Kidney glomerular epithelial cell (primary cell): ENCODE measurements at regions not wholly inside any gene's neighbourhood (a gene's known extent, or its start where the extent isn't known, plus 50 kb on each side); places are given as distances from the start of the nearest gene placed in this dataset.
A peak's percentile ranks its signal among the peaks of the same experiment; 100 is the strongest.

Experiments used
- DNase-seq: peaks from one replicate; lab custom pipeline; 2025; lab: John Stamatoyannopoulos, UW

GRCh38 chr10:90328459-90328858, 529.4 kb downstream of the HTR7 start:
- DNase-seq = no peak

DNA sequence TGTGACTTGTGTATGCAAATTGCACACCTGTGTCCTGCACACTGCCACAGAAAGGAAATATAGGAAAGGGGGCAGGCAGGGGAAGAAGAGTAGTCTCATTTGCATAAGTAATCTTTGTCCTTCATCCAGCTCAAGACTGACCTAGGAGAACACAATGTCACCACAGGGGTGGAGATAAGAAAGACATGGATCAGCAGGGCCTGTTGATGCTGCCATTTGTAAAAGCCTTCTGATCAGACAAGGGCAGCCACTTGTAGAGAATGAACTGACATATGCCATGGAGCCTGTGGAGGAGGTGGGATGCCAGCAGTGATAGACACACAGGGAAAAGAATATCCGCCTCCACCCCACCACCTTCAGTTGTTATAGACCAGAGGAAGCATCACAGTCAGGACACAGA, 528.9 kb downstream of the HTR7 start:
- no peak for DNase-seq

GRCh38 chr10:90337316-90337715, 520.5 kb downstream of the HTR7 start:
- no peak for DNase-seq

DNA sequence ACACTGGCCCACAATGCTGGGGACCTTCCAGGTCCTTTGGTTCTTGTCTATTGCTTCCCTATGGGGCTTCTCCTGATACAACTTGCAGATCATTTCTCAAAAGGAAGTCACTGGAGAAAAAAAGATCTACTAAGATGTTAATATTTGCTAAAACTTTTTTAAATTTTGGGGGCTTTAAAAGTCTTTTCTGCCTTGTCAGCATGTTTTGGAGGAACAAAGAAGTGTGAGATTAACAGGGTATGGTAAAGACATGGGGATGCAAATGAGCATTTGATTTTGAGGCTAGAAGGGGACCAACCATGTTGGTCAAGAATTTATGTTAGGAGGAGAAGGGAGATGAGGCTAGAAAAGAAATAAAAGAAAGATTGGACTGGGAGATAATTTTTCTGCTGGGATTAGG, 515.4 kb downstream of the HTR7 start:
- no peak for DNase-seq

- peak; percentile 7 for DNase-seq
Measured at GRCh38 chr10:90344226-90344625, 513.6 kb downstream of the HTR7 start.

- DNase-seq = no peak
Measured at GRCh38 chr10:90347239-90347638, 510.6 kb downstream of the HTR7 start.

DNA sequence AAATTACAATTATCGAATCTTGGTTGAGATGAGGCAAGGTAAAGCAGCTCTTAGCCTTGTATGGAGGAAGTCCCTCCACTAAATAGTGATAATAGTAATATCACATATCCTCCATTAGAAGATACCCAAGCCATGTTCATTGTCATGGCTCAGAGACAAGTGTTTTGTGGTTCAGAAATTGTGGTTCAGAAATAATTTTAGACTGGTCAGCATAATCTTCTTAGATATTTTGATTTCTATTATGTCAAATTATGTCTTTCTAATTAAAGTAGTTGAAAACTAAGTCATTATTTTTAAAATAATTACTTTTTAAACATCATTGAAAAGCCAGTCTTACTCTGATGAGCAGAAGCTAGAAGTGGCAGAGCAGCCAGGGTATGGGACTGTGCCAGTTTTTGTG, 507.7 kb downstream of the HTR7 start:
- no peak for DNase-seq

DNA sequence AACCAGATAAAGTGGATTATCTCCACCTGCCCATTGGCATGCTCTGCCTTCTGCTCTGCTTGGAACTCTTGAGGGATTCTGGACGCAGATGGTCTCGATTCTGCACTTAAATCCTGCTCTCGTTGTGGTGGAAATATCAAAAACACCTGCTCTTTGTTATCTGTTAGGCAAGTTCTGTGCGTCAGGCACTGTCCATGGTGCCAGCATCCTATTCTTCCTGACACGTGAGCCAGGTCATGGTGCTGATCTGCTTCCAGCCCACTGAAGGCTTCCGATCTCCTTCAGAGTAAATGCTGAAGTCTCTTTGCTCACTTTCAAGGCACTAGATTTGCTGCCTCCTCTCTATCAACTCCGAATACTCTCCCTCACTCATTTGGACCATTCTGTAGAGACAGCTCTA, 505.6 kb downstream of the HTR7 start:
- no peak for DNase-seq

DNA sequence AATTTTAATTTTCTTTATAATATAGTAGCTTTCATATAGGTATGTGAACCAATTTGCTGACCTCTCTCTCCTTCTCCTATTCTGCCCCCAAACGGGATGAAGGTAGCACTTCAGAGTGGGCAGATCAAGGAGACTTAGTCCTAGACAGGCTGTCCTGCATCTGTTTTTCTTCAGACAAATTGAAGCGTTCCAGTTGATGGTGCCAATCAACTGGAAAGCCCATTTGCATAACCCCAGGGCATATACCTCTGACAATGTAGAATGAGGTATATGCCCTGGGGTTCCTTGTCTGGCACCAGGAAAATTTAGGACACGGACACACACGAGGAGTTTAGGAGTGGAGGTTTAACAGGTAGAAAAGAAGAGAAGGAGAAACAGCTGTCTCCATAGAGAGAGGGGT, 502.9 kb downstream of the HTR7 start:
- DNase-seq = no peak

GRCh38 chr10:90363799-90364483, 493.9 kb downstream of the HTR7 start:
- no peak for DNase-seq

DNA sequence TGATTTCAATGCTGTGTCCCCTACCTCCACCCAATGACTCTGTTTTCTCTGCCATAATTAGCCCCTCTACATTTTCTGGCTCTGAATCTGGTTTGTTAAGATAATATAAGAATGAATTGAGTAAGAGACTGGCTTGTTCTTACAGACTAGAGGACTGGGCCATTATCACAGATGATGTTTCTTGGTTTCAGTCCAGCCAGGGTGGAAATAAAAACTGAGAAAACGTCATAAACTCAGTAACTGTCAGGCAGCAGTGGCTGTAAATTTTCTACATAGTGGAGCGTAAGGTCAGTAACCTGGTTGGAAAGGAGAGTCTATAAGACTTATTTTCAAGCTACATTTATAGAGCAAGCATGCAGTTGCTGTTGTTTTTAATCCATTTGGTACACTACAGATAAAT, 485.4 kb downstream of the HTR7 start:
- DNase-seq = no peak

GRCh38 chr10:90373911-90374310, 483.9 kb downstream of the HTR7 start:
- no peak for DNase-seq

GRCh38 chr10:90378524-90379076, 479.2 kb downstream of the HTR7 start:
- no peak for DNase-seq

GRCh38 chr10:90381468-90381867, 476.4 kb downstream of the HTR7 start:
- no peak for DNase-seq

DNA sequence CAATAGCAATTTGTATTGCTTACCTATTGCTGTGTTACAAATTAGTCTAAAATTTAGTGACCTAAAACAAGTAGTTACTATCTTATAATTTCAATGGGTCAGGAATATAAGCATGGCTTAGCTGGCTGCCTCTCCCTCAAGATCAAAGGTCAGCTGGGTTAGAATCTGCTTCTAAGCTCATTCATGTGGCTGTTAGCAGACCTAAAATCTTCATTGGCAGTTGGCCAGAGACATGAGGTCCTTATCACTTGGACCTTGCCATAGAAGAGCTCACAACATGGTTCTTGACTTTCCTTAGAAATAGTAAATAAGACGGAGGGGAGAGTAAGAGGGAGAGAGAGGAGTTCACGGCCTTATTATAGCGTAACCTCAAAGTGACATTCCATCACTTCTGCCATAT, 468.0 kb downstream of the HTR7 start:
- DNase-seq = no peak

DNA sequence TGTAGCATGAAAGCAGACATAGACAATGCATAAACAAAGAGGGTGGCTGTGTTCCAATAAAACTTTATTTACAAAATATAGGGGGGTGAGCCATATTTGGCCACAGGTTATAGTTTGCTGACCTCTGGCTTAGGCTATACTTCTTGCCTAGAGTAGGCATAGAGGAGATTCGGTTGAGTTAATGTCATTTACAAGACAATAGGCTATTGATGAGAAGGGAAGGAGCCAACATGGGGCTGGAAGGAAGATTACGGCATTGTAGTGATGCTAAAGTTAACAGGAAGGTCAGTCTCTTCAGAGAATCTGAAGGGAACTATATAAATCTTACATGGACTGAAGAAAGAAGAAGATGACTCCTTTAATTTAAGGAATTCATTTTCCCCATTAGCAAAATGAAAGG, 463.5 kb downstream of the HTR7 start:
- DNase-seq = no peak

GRCh38 chr10:90396721-90397120, 461.1 kb downstream of the HTR7 start:
- no peak for DNase-seq

GRCh38 chr10:90398566-90398965, 459.3 kb downstream of the HTR7 start:
- no peak for DNase-seq

DNA sequence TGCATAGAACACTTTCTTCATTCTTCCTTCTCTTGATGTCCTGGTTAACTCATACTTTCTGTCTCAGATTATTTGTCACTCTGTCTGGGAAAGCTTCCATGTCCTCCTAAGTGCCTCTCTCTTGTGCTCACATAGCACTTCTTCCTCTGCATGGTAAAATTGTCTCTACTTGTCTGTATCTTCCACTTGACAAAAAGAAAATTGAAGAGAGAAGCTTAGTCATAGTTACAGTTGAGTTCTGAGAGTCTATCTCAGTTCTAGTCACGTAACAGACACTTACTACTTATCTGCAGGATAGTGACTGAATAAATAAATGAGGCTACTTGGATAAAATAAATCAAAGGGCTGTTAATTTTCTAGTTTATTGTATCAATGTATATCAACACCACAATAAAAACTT, 458.1 kb downstream of the HTR7 start:
- no peak for DNase-seq

DNA sequence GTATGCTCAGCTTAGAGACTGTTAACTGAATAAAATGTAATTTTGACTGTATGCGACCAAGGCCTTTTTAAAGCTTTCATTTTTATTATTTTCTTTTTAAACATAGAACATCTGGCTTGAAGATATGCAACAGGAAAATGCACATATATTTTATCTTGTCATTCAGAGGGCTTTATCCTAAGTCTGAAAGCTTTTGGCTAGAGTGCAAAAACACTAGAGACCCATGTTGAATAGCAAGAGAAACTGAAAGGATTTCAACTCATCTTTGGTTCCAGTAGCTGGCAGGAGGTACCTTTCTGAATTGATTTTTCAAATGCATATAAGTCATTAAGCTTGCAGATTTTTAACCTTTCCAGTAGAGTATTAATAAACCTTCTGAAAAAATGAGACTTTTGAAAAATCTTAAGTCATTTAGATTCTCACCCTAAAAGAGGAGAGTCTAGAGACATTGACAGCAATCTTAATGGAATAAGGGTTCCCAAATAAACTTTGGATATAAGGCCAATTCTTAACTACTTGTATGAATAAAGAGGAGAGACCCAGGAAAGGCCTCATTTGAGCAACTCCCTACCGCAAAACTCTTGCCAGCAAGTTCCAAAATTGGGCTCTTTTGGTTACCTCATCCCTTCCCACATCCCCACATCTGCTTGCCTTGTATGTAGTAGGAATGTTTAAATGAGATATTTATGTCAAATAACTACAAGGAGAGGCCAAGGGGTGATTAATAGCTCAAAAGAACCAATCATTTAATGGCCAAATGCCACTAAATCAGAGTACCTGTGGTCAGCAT, 454.4 kb downstream of the HTR7 start:
- no peak for DNase-seq

DNA sequence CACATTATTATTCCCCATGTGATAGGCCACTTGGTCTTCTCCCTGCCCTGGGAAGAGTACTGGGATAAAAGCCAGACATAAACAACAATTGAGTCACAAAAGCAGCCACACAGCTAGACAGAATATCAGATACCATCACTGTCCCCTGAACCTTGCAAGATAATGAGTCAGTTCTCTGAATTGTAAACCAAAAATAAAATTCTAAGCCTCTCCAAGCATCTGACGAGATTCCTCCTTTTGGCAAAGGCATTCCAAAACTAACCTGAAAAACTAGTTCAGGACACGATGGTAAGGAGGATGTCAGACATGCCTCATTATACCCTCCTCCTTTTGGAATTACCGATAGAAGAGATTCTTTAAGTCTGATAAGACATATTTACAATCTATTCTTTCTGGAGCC, 450.7 kb downstream of the HTR7 start:
- DNase-seq = no peak

GRCh38 chr10:90407851-90408250, 450.0 kb downstream of the HTR7 start:
- no peak for DNase-seq

GRCh38 chr10:90412582-90412981, 445.3 kb downstream of the HTR7 start:
- DNase-seq = no peak

DNA sequence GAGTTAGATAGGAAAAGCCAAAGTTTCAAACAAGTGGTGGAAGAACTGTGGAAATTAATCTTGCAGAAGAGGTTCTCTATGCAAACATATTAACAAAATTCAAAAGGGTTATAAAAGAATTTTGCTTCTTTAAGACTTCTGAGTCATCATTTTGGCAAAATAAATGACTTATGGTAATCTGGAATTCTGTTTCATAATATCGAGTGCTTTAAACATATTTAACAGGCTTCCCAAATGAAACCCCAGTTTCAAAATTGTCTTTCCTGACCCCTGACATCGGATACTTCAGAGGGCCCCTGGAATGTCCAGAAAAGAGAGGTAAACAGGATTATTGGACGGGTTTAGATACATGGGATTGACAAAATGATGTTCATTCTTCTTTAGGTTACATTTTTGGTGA, 444.6 kb downstream of the HTR7 start:
- DNase-seq = no peak
